ENCODE measurements at regions not wholly inside any gene's neighbourhood (a gene's known extent, or its start where the extent isn't known, plus 50 kb on each side); places are given as distances from the start of the nearest gene placed in this dataset.

DNA sequence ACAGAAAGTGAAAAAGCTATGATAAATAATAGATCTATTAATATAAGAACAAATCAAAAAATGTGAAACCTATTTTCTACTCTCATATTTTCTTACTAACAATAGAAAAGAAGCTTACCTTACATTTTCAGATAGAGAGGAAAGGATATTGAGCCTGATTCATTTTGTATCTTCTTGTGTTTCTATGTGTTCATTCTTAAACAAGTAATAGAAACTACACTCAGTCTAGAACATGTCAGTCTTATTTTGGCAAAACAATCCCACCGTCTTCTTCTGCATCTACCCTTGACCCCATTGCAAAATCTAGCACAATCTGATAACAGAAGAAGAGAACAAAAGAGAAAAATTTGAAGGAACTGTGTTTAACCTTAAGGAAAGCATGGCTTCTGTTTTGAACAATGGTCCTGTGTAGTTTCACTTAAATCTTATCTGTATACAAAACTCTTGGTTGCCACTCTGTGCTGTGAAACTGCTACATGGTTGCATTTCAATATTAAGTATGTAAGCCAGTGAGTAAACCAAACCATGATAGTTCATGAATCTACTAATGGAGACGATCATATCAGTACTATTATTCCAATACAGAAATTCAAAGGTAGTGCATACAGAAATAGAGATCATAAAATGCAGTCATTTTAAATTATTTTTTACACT, 69.5 kb upstream of the LGSN start:
- TF ChIP-seq, protein P1, sequence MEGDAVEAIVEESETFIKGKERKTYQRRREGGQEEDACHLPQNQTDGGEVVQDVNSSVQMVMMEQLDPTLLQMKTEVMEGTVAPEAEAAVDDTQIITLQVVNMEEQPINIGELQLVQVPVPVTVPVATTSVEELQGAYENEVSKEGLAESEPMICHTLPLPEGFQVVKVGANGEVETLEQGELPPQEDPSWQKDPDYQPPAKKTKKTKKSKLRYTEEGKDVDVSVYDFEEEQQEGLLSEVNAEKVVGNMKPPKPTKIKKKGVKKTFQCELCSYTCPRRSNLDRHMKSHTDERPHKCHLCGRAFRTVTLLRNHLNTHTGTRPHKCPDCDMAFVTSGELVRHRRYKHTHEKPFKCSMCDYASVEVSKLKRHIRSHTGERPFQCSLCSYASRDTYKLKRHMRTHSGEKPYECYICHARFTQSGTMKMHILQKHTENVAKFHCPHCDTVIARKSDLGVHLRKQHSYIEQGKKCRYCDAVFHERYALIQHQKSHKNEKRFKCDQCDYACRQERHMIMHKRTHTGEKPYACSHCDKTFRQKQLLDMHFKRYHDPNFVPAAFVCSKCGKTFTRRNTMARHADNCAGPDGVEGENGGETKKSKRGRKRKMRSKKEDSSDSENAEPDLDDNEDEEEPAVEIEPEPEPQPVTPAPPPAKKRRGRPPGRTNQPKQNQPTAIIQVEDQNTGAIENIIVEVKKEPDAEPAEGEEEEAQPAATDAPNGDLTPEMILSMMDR (IDR thresholded peaks at IDR 0.05) = no peak
- TF ChIP-seq CEBPB (IDR thresholded peaks at IDR 0.05) = no peak
- TF ChIP-seq, protein P2, sequence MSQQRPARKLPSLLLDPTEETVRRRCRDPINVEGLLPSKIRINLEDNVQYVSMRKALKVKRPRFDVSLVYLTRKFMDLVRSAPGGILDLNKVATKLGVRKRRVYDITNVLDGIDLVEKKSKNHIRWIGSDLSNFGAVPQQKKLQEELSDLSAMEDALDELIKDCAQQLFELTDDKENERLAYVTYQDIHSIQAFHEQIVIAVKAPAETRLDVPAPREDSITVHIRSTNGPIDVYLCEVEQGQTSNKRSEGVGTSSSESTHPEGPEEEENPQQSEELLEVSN (IDR thresholded peaks at IDR 0.05; ENCODE audit: borderline replicate concordance, low read depth) = no peak
- TF ChIP-seq CBX2 (IDR thresholded peaks at IDR 0.05; ENCODE audit: borderline replicate concordance, low read depth) = no peak
- TF ChIP-seq SMC3 (IDR thresholded peaks at IDR 0.05) = no peak

All from A549 (cell line).